ENCODE measurements at regions not wholly inside any gene's neighbourhood (a gene's known extent, or its start where the extent isn't known, plus 50 kb on each side); places are given as distances from the start of the nearest gene placed in this dataset.
A peak's percentile ranks its signal among the peaks of the same experiment; 100 is the strongest.
"Not testable (repeated sequence)": the region's sequence is repeated elsewhere in the genome, so short reads cannot be mapped to it uniquely, and the experiment has no call there.

GRCh38 chr22:47329727-47330650 lies 567.5 kb downstream of the TBC1D22A start:
- DNase-seq = no peak

DNA sequence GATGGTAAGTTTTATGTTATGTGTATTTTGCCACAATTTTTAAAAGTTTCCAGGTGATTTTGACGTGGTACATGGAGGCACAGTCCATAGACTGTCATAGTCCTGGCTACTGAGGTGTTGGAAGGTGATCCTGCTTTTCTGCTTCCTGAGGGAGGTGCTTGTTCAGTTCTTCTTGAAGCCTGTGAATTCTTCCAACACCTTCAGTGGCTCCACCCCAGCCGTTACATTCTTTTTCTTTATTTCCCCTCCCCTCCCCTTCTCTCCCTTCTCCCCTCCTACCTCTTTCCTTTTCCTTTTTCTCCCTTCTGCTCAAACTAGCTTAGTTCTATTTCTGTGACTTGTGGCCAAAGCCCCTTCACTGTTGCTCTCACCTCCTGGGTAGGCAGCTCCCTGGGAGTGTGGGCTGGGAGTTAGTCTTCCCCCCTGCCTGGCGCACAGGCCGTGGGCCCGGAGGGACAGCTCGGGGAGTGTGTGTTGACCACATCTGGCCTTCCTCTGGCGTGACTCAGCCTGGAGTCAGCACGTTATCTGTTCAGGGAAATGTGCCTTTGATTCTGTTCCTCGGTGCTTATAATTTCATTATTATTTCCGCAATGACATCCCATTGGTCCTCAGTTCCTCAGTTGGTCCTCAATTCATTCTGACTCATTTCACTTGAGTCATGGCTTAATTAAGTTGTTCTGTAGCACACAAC lies 566.2 kb downstream of the TBC1D22A start:
- DNase-seq = no peak

DNA sequence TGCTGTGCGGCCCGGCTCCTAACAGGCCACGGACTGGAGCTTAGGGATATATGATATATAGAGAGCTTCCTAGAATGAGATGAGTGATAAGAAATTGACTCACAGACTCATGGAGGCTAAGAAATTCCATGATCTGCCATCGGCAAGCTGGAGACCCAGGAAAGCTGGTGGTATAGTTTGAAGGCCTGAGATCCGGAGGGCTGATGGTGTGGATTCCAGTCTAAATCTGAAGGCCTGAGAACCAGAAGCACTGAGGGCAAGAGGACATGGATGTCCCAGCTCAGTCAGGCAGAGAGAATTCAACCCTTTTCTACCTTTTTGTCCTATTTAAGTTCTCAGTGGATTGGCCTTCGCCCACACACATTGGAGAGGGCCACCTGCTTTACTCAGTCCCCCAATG lies 564.8 kb downstream of the TBC1D22A start:
- no peak for DNase-seq

DNA sequence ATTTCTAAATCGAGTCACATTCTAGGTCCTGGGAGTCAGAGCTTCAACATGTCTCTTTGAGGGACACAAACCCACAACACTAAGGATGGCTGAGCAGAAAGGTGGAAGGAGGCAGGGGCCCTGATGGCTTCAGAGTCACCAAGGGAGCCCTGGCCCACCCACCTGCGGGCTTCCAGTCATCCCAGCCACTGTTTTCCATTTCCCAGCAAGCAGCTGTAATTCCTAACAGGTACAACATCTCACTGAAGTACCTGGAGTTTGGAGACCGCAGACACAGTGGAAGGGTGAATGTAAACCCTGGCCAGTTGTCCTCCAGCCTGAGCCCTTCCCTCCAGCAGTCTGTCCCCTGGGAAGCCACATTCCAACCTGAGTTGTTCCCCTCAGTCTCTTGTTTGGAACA lies 562.8 kb downstream of the TBC1D22A start:
- no peak for DNase-seq

GRCh38 chr22:47324435-47324990 lies 562.1 kb downstream of the TBC1D22A start:
- DNase-seq = no peak

- no peak for DNase-seq
These were observed 561.1 kb downstream of the TBC1D22A start for GRCh38 chr22:47323518-47323917.

DNA sequence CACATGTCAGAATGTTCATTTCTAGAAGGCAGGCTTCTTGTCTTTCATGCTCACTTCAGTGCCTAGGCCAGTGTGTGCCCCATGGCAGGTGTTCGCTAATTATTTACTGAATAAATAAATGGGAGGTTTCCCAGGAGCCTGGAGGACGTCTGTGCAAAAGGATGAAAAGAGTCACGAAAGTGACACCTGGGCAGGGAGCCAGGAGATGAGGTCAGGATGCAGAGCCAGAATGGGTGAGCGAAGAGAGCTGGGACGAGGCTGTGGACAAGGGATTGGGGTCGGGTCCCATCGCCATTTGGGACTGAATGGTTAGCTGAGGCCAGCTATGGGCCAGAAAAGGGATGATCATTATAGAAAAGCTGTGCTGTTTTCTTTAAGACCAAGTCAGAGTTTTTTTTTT lies 560.4 kb downstream of the TBC1D22A start:
- DNase-seq = no peak

- no peak for DNase-seq
These were observed 558.1 kb downstream of the TBC1D22A start for GRCh38 chr22:47320560-47320959.

DNA sequence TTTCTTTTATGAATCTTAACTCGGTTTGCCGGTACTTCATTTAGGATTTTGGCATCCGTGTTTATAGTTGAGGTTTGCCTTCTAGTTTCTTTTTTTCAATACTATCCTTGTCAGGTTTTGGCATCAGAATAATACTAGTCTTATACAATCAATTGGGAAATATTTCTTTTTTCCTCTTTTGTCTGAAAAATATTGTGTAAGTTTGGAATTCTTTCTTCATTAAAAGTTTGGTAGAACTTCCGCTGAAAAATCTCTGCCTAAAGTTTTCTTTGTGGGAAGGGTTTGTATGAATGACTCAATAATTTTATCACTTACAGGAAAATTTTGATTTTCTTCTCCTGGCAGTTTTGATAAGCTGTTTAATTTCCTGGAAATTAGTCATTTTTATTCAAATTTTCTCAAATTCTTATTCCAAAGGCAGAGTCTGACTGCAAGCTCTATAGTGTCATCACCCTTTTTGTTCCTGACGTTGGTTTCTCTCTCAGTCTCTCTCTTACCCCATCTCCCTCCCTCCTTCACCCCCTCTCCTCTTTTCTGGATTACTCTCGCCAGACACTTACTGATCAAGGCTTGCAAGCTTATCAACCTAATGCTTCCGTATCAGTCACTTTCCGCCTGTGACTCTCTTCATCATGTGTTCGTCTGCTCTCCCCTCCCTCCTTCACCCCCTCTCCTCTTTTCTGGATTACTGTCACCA lies 555.7 kb downstream of the TBC1D22A start:
- DNase-seq = no peak

GRCh38 chr22:47315862-47316419 lies 553.5 kb downstream of the TBC1D22A start:
- DNase-seq = no peak

- DNase-seq = no peak
These were observed 548.2 kb downstream of the TBC1D22A start for GRCh38 chr22:47310601-47311000.

GRCh38 chr22:47309946-47310345 lies 547.5 kb downstream of the TBC1D22A start:
- DNase-seq = no peak

- no peak for DNase-seq
These were observed 547.0 kb downstream of the TBC1D22A start for GRCh38 chr22:47309476-47309875.

DNA sequence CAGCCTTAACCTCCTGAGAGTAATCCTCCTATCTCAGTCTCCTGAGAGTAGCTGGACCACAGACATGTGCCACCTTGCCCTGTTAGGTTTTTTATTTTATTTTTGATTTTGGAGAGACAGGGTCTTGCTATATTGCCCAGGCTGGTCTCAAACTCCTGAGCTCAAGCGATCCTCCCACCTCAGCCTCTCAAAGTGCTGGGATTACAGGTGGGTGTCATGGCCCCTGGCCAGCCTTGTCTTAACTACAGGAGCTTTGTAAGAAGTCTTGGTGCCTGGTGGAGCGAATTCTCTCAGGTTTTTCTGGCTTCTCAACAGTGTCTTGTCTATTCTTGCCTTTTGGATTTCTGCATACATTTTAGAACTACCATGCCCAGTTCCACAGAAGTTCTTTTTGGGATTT lies 546.4 kb downstream of the TBC1D22A start:
- DNase-seq = no peak

DNA sequence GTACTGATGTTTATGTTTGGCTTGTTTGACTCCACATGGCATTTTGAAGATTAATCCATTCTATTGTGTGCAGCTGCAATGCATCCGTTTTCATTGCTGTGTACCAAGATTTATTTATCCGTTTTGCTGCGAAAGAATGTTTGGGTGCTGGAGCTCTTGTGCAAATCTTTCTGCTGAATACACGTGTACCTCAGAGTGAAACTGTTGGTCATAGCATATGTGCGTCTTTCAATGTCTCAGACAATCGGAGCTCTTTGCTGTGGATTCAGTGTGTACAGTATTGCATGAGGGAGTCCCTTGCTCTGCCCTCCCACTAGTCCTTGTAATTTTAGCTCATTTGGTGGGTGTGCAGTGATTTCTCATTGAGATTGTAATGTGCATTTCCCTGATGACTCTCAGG lies 545.4 kb downstream of the TBC1D22A start:
- DNase-seq = no peak

DNA sequence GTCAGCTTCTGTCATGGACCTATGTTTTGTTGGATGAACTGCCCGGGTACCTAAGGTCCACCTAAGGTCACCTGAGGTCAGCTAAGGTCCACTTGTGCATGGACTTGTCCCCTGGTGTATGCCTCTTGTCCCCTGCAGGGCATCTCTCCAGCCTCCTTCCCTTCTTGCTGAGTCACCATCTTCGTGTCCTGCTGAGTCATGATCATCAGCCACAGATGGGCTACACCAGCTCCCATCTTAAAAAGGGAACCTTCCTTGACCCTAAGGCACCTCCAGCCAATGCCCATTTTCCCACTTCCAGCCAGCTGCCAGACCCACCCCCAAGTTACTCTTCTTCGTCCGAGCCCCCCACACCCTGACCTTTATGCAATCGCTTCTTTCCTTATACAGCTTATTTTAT lies 544.9 kb downstream of the TBC1D22A start:
- peak; percentile 13 for DNase-seq

DNA sequence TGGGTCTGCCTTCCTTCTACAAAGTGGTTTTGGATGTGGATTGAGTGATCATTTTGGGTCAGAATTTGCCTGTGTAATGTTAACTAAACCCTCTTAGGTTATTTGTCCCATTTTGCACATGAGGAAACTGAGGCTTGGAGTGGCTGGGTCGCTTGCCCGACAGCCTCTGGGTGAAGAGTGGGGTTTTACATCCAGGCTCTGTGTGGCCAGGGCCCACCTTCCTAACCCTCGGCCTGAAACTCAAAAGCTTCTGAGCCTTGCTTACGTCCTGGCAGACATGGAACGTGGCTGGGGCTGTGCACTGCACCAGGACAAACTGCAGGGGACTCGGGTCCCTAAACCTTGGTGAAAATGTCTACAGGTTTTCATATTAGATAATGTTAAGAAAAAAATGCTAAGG lies 542.4 kb downstream of the TBC1D22A start:
- no peak for DNase-seq

GRCh38 chr22:47304191-47304831 lies 541.9 kb downstream of the TBC1D22A start:
- DNase-seq = no peak

DNA sequence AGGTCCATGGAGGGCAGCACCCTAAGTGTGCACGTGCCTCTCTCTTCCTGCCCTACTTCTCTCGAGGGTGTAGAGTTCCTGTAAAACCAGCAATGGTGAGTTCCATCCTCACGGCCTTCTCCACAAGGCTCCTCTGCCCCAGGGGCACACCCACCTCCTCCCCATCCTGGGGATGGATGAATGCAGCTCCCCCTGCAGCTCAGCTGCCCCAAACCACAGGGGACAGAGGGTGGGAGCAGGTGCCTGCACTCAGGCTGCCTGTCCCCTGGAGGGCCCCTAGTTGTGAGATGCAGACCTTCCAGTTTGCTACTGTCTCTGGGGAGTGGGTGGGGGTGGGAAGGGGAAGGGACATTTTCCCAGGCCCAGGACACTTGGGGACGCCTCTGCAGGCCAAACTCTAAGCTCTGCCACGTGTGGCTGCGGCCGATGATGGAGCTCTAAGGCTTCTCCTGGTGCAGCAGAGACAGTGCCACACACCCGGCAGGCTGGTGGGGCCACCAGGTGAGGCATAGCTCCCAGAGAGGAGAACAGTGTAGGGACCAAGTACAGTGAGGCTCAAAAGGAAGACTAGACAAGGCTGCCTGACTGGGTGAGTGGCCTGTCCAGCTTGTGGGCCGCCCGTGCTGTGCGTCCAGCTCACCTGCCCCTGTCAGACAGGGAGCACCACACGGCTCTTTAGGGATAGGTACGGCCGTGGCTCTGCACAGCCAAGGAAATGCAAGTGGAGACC lies 540.9 kb downstream of the TBC1D22A start:
- no peak for DNase-seq

DNA sequence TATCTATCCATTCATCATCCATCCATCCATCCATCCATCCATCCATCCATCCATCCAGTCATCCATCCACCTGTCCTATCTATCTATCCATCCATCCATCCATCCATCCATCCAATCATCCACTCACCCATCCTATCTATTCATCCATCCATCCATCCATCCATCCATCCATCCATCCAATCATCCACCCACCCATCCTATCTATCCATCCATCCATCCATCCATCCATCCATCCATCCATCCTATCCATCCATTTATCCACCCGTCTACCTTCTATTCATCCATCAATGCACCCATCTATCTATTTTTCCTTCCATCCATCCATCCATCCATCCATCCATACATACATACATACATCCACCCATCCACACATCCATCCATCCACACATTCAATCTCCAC lies 540.1 kb downstream of the TBC1D22A start:
- DNase-seq = not testable (repeated sequence)

GRCh38 chr22:47301820-47302475 lies 539.5 kb downstream of the TBC1D22A start:
- DNase-seq = no peak
